Heart left ventricle (tissue), 16 donors: ENCODE measurements at regions not wholly inside any gene's neighbourhood (a gene's known extent, or its start where the extent isn't known, plus 50 kb on each side); places are given as distances from the start of the nearest gene placed in this dataset.

Experiments used
- ATAC-seq, 4 donors: fragments of 200-7000 bp; cut with Tn5 transposase; one replicate each; pipeline ENCODE4 v1.9.1; 2020 to 2022; ENCODE audit warnings: moderate library complexity in 4 of 4, mild to moderate bottlenecking in 3 of 4, moderate number of reproducible peaks in 1 of 4
- DNase-seq, 5 donors: peaks; one replicate each; pipeline ENCODE4 v3.0.0-alpha.2; 2020
- H3K27ac ChIP-seq, 12 donors: fragments of 200-600 bp; sonication (generic) in 4 of 12; one replicate each; pipeline versions ENCODE4 v1.5.0 to v1.8.0; 2016 to 2022; ENCODE audit warnings: mild to moderate bottlenecking in 2 of 12
- H3K27me3 ChIP-seq, 9 donors: fragments of 200-600 bp; sonication (generic) in 2 of 9; one replicate each; pipeline versions ENCODE4 v1.5.1 to v1.8.0; 2016 to 2022; ENCODE audit warnings: mild to moderate bottlenecking in 3 of 9
- H3K36me3 ChIP-seq, 9 donors: fragments of 200-600 bp; sonication (generic) in 2 of 9; one replicate each; pipeline versions ENCODE4 v1.5.0 to v1.8.0; 2018 to 2022; ENCODE audit warnings: mild to moderate bottlenecking in 2 of 9
- H3K4me1 ChIP-seq, 12 donors: fragments of 200-600 bp; sonication (generic) in 4 of 12; one replicate each; pipeline versions ENCODE4 v1.5.0 to v1.8.0; 2016 to 2022; ENCODE audit warnings: mild to moderate bottlenecking in 3 of 12
- H3K4me3 ChIP-seq, 12 donors: fragments of 200-600 bp; sonication (generic) in 4 of 12; one replicate each; pipeline versions ENCODE4 v1.5.0 to v1.8.0; 2017 to 2022; ENCODE audit warnings: mild to moderate bottlenecking in 9 of 12, moderate library complexity in 4 of 12
- H3K9me3 ChIP-seq, 12 donors: fragments of 200-600 bp; sonication (generic) in 4 of 12; one replicate each; pipeline versions ENCODE4 v1.5.0 to v1.8.0; 2016 to 2022; ENCODE audit warnings: mild to moderate bottlenecking in 1 of 12
- POLR2A ChIP-seq, 2 donors: fragments of 450-650 bp; IDR thresholded peaks; one replicate each; pipeline ENCODE4 v1.6.1; 2017; ENCODE audit warnings: antibody characterized with exemption in 2 of 2, mild to moderate bottlenecking in 2 of 2, moderate library complexity in 2 of 2
- WGBS, 4 donors: extraction: QIAGEN DNeasy Blood & Tissue Kit in 2 of 4; methylation state at CpG; one replicate each; pipeline versions ENCODE4 v1.1.5 to v1.1.7; 2013 to 2018; 5-methylcytosine and 5-hydroxymethylcytosine counted together
- intact Hi-C, 10 donors: fragments of 100-400 bp; cut with DNase I; formaldehyde crosslinking; loops; one replicate each; pipeline versions ENCODE4 v1.11.1 to v1.14.2; 2022
- TF ChIP-seq, protein P1 (sequence below), 12 donors: fragments of 200-600 bp; sonication (generic) in 4 of 12; IDR thresholded peaks; one replicate each; pipeline versions ENCODE4 v1.5.0 to v1.8.0; 2018 to 2022; ENCODE audit warnings: antibody characterized with exemption in 12 of 12, mild to moderate bottlenecking in 5 of 12
- donor health status: ischemic (EF 13 %, LVEDD 7.1; RV severe dilation, severe dysfunction).
- donor health status: healthy with polysubstance abuse.
- donor health status: DM: no; HTN: yes; CAD: no.
- donor health status: DM: no; HTN: no; CAD: no.
- donor health status: ischemic (EF 25% LVEDD 6.9; RV normal size, moderate dysfunction).
- donor health status: ischemic (EF 25% LVEDD 5.7; RV mildly dilated, moderate dysfunction).
- donor health status: healthy.
- donor health status: DM: yes; HTN: yes; CAD: no.
- donor health status: ischemic (EF 35%, LVEDD 5.7; RV mildly dilated, moderate dysfunction).
- donor health status: nonischemic (EF 11% LVEDD 7.7; RV severe dilation, severe dysfunction).
- donor health status: DM: yes; HTN: yes; CAD: no.
- donor health status: PGD.
- donor health status: ischemic (EF 29% LVEDD 5.4; RV normal size, mild dysfunction).
- donor health status: nonischemic (EF 23%, LVEDD 6.1; RV moderate dilation, normal function).

DNA sequence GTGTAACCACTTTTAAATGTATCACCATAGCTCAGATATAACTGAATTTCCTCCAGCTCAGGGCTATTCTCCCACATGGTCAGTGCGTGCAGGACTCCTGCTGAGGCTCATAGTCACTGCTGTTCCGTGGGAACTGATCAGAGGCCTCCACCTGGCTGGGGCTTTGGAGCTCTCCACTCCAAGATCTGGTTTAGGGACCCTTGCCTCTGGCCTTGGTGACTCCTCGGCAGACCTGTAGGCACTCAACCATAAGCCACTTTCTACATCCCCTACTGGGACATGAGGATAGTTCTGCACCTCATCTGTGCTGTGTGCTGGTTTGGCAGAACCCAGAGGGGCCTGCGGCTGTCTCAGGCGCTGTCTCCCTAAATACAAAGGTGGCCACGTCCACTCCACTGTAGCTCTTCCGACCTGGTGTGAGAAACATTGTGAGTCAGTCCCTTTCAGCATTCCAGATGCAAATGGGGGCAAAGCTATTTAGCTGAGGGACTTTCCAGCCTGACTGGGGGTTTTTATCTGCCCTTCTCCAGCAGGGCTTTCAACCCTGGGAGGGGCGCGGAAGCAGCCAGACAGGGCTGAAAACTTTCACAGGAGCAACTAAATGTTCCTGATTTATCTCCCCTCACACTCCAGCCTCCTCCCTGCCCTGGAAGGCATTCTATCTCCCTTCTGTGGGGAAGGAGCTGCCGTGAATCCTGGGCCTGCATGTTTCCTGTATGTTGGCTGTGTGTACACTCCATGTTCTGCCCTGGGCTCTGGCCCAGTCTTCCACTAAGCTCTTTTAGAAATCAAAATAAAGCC, 218.3 kb upstream of the DAAM1 start:
- ATAC-seq: no peak
- Histone ChIP-seq H3K4me1 (peaks cover 0 to 14% (median 0%) of the 10 kb centered on the region in 12 donors), H3K36me3 (no peaks in the 10 kb centered on the region), H3K27me3 (no peaks in the 10 kb centered on the region), H3K9me3 (peaks cover 0 to 12% (median 0%) of the 10 kb centered on the region in 12 donors), H3K27ac (peak overlapping the region in 1 of 12 donors; percentile 8), H3K4me3 (no peak overlapping the region)
- no peak for TF ChIP-seq POLR2A (IDR thresholded peaks at IDR 0.05)
- TF ChIP-seq, protein P1, sequence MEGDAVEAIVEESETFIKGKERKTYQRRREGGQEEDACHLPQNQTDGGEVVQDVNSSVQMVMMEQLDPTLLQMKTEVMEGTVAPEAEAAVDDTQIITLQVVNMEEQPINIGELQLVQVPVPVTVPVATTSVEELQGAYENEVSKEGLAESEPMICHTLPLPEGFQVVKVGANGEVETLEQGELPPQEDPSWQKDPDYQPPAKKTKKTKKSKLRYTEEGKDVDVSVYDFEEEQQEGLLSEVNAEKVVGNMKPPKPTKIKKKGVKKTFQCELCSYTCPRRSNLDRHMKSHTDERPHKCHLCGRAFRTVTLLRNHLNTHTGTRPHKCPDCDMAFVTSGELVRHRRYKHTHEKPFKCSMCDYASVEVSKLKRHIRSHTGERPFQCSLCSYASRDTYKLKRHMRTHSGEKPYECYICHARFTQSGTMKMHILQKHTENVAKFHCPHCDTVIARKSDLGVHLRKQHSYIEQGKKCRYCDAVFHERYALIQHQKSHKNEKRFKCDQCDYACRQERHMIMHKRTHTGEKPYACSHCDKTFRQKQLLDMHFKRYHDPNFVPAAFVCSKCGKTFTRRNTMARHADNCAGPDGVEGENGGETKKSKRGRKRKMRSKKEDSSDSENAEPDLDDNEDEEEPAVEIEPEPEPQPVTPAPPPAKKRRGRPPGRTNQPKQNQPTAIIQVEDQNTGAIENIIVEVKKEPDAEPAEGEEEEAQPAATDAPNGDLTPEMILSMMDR (IDR thresholded peaks at IDR 0.05): no peak
- intact Hi-C loops: loop anchor here in 1 of 10 donors (10.0 kb wide), 1 partner anchor 335 kb away; the partner anchor contains the start of gene DACT1
- DNase-seq: no peak
- WGBS, 4 donors: 53 to 67% (median 60%) methylated on average over 9 to 10 of the region's 10 CpGs

DNA sequence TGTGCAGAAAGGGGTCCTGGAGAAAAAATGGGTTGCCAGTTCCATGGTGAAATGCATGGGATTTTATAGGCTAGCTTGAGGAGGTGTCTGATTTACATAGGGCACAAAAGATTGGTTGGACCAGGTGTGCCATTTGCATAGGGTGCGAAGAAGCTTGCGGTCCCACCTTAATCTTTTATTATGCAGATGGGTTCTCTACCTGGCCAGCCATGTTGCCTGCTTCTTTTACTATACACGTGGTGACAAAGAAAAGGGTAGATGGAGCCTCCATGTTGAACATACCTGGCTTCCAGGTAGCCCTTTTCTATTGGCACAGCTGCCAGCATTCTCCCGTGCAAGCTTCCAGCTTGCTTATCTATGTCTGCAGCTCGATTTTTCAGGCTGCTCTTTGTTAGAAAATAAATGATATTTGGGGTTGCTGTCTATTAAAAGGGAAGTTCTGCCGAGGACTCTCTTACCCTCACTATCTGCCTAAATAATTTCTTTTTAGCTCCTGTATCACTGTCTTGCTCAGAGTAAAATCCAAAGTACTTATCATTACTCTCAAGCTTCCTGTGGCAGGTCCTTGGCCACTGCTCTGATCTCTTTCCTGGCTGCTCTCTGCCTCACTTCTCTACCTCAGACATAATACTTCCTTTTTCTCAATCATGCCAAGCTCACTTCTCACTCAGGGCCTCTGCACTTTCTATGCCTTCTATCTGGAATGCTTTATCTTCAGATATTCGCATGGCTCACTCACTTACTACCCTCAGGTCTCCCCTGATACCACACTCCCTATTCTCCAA, 216.0 kb upstream of the DAAM1 start:
- WGBS, 4 donors: 48 to 66% (median 58%) methylated on average over 7 of the region's 7 CpGs
- Histone ChIP-seq H3K9me3 (peaks cover 0 to 12% (median 0%) of the 10 kb centered on the region in 12 donors), H3K4me1 (peaks cover 0 to 14% (median 0%) of the 10 kb centered on the region in 12 donors), H3K4me3 (no peak overlapping the region), H3K36me3 (no peaks in the 10 kb centered on the region), H3K27me3 (no peaks in the 10 kb centered on the region), H3K27ac (no peak overlapping the region)
- ATAC-seq (no peak), DNase-seq (no peak)
- TF ChIP-seq POLR2A (IDR thresholded peaks at IDR 0.05): no peak
- intact Hi-C loops: loop anchor here in 1 of 10 donors (10.0 kb wide), 1 partner anchor 338 kb away; the partner anchor contains the start of gene DACT1

DNA sequence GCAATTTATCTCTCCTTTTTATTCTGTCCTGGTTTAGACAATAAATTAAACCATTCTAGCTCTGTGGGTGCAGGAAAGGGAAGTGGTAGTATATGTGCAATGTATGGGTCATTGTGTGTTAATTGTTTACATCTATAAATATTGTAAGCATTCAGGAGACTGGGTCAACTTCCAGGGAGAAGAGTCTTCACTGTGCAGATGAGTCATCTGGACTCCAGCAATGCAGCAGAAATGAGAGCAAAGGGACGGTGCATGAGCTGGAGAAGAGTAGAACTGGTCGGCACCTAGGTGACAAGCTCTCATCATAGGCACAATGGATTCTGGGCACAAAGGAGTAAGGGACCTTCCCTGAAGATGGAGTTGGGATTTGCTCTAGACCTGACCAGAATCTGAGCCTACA, 211.1 kb upstream of the DAAM1 start:
- ATAC-seq: no peak
- Histone ChIP-seq H3K9me3 (peaks cover 0 to 7% (median 0%) of the 10 kb centered on the region in 12 donors), H3K4me3 (no peak overlapping the region), H3K4me1 (peaks cover 0 to 23% (median 9%) of the 10 kb centered on the region in 12 donors), H3K27ac (no peak overlapping the region), H3K27me3 (no peaks in the 10 kb centered on the region), H3K36me3 (no peaks in the 10 kb centered on the region)
- 86 to 92% (median 91%) methylated on average over 2 of the region's 2 CpGs for WGBS, 4 donors
- TF ChIP-seq, protein P1 (IDR thresholded peaks at IDR 0.05): no peak
- no peak for TF ChIP-seq POLR2A (IDR thresholded peaks at IDR 0.05)
- intact Hi-C loops: loop anchor here in 1 of 10 donors (10.0 kb wide), 1 partner anchor 343 kb away; the partner anchor contains the start of gene DACT1
- no peak for DNase-seq

DNA sequence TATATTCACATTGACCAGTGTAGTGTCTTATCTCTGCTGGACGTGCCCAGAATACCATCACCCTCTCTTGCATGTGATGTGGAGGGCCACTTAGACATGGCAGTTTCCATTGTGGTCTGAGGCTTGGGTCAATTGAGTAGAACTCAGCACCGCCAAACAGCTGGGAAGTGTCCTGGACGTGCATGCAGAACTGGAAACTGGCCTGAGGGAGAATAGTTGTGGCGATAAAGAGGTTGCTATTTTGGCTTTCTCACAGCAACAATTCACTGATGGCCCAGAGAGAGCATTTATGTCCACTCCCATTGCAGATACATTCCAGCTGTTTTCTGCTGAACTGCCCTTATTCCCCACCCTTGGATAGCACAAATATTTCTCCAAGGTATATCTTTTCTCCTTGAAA, 210.1 kb upstream of the DAAM1 start:
- TF ChIP-seq, protein P1 (IDR thresholded peaks at IDR 0.05): no peak
- TF ChIP-seq POLR2A (IDR thresholded peaks at IDR 0.05): no peak
- H3K36me3 ChIP-seq: no peaks in the 10 kb centered on the region
- intact Hi-C loops: loop anchor here in 1 of 10 donors (10.0 kb wide), 1 partner anchor 344 kb away; the partner anchor contains the start of gene DACT1
- H3K27me3 ChIP-seq: no peaks in the 10 kb centered on the region
- peaks cover 0 to 7% (median 0%) of the 10 kb centered on the region in 12 donors for H3K9me3 ChIP-seq
- peak overlapping the region in 2 of 12 donors; percentile 4 to 13 for H3K27ac ChIP-seq
- H3K4me1 ChIP-seq: peaks cover 0 to 22% (median 9%) of the 10 kb centered on the region in 12 donors
- 18 to 30% (median 20%) methylated on average over 4 of the region's 4 CpGs for WGBS, 4 donors
- H3K4me3 ChIP-seq: no peak overlapping the region
- ATAC-seq (peak; percentile 75 to 92 (median 83)), DNase-seq (peak; percentile 54 to 75 (median 66))
